ENCODE measurements at regions not wholly inside any gene's neighbourhood (a gene's known extent, or its start where the extent isn't known, plus 50 kb on each side); places are given as distances from the start of the nearest gene placed in this dataset.

DNA sequence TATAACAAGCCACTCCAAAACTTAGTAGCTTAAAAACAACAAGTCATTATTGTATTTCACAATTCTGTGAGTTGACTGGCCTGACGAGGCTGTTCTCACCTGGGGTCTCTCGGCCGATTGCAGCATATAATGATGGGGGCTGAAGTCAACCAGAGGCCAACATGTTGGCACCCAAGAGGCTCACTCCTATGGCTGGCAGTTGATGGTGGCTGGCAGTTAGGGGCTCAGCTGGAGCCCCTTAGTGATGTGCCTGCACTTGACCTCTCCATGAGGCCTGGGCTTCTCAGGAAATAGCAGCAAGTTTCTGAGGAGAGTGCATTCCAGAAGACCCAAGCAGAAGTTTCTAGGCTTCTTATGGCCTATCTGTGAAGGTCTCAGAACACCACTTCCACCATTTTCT lies 459.4 kb downstream of the NPHP4 start:
- H3K36me3 ChIP-seq (ENCODE audit: control insufficient read depth in 1 of 2, insufficient read depth in 2 of 2, low read length in 2 of 2) = no peaks in the 10 kb centered on the region
- H3K9me3 ChIP-seq (ENCODE audit: control insufficient read depth in 1 of 2, low read length in 2 of 2) = peaks cover 3 to 11% of the 10 kb centered on the region in 2 donors
- H3K27ac ChIP-seq (ENCODE audit: low read length) = no peak overlapping the region
- H3K4me1 ChIP-seq (ENCODE audit: control insufficient read depth in 1 of 2, insufficient read depth in 2 of 2, low read length in 2 of 2) = no peaks in the 10 kb centered on the region
- no peak overlapping the region for H3K4me3 ChIP-seq (ENCODE audit: low read depth in 1 of 2, low read length in 2 of 2)
- no peaks in the 10 kb centered on the region for H3K27me3 ChIP-seq (ENCODE audit: low read depth, low read length)

DNA sequence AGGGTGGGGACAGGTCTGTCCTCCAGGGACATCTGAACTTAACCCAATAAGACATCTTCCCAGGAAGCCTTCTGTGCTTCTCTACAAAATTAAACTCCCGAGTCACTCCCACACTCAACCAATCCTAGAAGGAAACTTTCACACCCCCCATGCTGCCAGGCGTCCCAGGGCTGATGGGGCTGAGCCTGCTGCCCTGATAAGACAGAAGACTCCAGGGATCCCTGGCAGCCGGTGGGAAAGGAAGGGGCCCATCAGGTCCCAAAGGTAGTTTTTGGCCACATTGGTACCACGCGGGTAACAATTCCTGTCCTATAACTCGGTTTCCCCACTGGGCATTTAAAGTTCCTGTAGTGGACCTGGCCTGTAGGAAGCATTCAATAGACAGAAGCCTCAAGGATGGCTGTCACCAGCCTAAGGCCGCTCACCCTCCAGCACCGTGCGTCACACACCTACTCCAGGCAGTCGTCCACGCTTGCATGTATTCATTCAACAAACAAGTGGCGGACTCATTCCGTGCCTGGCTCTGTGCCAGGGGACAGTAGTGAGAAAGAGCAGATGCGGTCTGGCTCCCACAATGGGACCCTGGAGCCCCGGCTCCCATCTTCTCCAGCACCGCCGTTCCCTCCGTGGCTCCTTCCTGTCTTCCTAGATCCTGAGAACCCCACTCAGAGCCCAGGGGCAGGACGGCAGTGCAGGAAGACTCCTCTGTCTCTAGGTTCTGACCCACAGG lies 465.2 kb downstream of the NPHP4 start:
- Histone ChIP-seq H3K36me3 (ENCODE audit: control insufficient read depth in 1 of 2, insufficient read depth in 2 of 2, low read length in 2 of 2) (no peaks in the 10 kb centered on the region), H3K27me3 (ENCODE audit: low read depth, low read length) (no peaks in the 10 kb centered on the region), H3K27ac (ENCODE audit: low read length) (no peak overlapping the region), H3K4me1 (ENCODE audit: control insufficient read depth in 1 of 2, insufficient read depth in 2 of 2, low read length in 2 of 2) (no peaks in the 10 kb centered on the region), H3K9me3 (ENCODE audit: control insufficient read depth in 1 of 2, low read length in 2 of 2) (peaks cover 0 to 11% of the 10 kb centered on the region in 2 donors), H3K4me3 (ENCODE audit: low read depth in 1 of 2, low read length in 2 of 2) (no peak overlapping the region)

DNA sequence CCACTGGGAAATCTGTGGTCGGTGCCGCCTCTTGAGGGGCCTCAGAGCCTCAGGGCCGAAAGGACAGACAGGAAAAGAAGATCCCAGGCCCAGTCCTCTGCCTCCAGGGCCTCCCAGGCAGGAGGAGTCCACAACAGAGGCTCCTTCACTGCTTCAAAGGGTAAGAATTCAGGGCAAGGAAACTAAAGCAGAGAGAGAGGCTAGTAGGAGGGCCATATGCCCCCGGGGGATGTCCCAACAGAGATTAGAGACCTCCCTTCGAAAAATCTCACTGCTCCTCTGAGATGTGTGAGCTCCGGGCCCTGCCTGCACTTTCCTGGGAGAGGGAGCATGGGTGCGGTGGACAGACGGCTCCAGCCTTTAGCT lies 465.9 kb downstream of the NPHP4 start:
- H3K36me3 ChIP-seq (ENCODE audit: control insufficient read depth in 1 of 2, insufficient read depth in 2 of 2, low read length in 2 of 2) = no peaks in the 10 kb centered on the region
- H3K4me3 ChIP-seq (ENCODE audit: low read depth in 1 of 2, low read length in 2 of 2) = no peak overlapping the region
- no peaks in the 10 kb centered on the region for H3K27me3 ChIP-seq (ENCODE audit: low read depth, low read length)
- peaks cover 0 to 11% of the 10 kb centered on the region in 2 donors for H3K9me3 ChIP-seq (ENCODE audit: control insufficient read depth in 1 of 2, low read length in 2 of 2)
- H3K4me1 ChIP-seq (ENCODE audit: control insufficient read depth in 1 of 2, insufficient read depth in 2 of 2, low read length in 2 of 2) = no peaks in the 10 kb centered on the region
- H3K27ac ChIP-seq (ENCODE audit: low read length) = no peak overlapping the region

DNA sequence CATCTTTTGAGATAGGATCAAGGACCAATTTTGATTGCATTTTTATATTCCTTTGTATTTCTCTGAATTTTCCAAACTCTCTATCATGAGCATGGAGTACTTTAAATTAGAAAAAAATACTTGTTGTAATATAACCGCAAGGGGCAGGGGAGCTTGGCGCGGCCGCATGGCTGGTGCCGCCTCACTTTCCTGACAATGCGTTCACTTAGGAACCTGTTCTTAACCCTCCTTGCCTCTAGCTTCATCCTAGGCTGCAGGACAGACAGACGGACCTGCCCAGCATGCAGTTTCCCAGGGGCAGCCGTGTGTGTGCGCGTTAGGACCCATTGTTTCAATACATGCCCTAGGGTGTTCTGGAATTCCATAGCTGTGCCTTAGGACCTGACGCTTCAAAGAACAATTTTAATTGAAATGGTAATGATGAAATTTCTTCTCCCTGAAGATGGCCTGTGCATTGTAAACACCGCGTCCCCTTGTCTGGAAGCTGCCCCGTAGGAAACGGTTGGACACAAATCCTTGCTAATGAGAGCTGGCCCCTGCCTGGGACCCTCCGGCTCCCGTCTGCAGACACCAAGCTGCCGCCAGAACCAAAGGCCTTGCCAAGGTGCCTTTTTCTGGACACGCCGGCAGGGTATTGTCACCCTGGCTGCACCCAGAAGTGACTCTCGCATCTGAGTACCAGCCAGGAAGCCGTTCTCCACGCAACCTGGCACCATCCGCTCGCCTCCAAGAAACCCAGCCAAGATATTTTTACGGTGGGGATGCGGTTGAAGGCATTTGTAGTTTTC lies 466.4 kb downstream of the NPHP4 start:
- Histone ChIP-seq H3K4me3 (ENCODE audit: low read depth in 1 of 2, low read length in 2 of 2) (no peak overlapping the region), H3K27me3 (ENCODE audit: low read depth, low read length) (no peaks in the 10 kb centered on the region), H3K9me3 (ENCODE audit: control insufficient read depth in 1 of 2, low read length in 2 of 2) (peaks cover 0 to 11% of the 10 kb centered on the region in 2 donors), H3K36me3 (ENCODE audit: control insufficient read depth in 1 of 2, insufficient read depth in 2 of 2, low read length in 2 of 2) (no peaks in the 10 kb centered on the region), H3K4me1 (ENCODE audit: control insufficient read depth in 1 of 2, insufficient read depth in 2 of 2, low read length in 2 of 2) (no peaks in the 10 kb centered on the region), H3K27ac (ENCODE audit: low read length) (no peak overlapping the region)

DNA sequence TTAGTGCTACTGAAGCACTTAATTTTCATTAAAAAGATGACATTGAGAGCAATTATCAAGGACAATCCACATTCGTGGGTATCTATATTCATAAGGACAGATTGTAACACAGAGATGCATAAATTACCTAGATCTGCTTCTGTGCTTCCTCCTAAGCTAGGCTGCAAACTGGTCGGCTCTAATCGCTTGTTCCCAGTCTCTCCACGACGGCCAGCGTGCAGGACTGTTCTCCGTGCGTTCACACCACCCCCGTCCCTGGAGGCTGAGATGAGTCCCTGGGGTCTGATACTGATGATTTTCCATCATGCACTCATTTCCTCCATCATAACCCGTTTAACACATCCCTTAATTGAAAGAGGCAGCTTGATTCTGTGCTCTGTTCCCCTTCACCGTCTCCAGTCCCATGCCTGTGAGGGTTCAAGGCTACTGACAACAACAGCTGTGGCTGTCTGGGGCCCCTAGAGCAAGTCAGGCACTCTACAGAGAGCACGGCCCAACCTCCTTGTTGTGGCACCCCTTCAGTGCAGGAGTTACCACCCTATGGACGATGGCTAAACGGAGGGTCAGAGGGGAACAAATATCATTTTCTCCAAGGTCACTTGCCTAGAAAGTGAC lies 469.6 kb downstream of the NPHP4 start:
- Histone ChIP-seq H3K36me3 (ENCODE audit: control insufficient read depth in 1 of 2, insufficient read depth in 2 of 2, low read length in 2 of 2) (no peaks in the 10 kb centered on the region), H3K27ac (ENCODE audit: low read length) (no peak overlapping the region), H3K4me1 (ENCODE audit: control insufficient read depth in 1 of 2, insufficient read depth in 2 of 2, low read length in 2 of 2) (no peaks in the 10 kb centered on the region), H3K27me3 (ENCODE audit: low read depth, low read length) (no peaks in the 10 kb centered on the region), H3K4me3 (ENCODE audit: low read depth in 1 of 2, low read length in 2 of 2) (no peak overlapping the region), H3K9me3 (ENCODE audit: control insufficient read depth in 1 of 2, low read length in 2 of 2) (no peaks in the 10 kb centered on the region)

DNA sequence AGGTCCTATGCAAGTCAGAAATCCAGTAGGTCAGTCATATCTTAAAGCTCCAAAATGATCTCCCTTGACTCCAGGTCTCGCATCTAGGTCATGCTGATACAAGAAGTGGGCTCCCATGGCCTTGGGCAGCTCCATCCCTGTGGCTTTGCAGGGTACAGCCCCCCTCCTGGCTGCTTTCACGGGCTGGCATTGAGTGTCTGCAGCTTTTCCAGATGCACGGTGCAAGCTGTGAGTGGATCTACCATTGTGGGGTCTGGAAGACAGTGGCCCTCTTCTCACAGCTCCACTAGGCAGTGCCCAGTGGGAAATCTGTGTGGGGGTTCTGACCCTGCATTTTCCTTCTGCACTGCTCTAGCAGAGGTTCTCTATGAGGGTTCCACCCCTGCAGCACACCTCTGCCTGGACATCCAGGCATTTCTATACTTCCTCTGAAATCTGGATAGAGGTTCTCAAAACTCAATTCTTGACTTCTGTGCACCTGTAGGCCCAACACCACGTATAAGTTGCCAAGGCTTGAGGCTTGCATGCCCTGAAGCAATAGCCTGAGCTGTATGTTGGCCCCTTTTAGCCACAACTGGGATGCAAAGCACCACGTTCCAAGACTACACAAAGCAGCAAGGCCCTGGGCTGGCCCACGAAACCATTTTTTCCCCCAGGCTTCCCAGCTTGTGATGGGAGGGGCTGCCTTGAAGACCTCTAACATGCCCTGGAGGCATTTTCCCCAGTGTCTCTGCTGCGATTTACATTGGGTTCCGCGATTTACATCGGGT lies 472.7 kb downstream of the NPHP4 start:
- H3K36me3 ChIP-seq (ENCODE audit: control insufficient read depth in 1 of 2, insufficient read depth in 2 of 2, low read length in 2 of 2) = no peaks in the 10 kb centered on the region
- no peak overlapping the region for H3K4me3 ChIP-seq (ENCODE audit: low read depth in 1 of 2, low read length in 2 of 2)
- H3K27me3 ChIP-seq (ENCODE audit: low read depth, low read length) = no peaks in the 10 kb centered on the region
- H3K27ac ChIP-seq (ENCODE audit: low read length) = no peak overlapping the region
- no peaks in the 10 kb centered on the region for H3K9me3 ChIP-seq (ENCODE audit: control insufficient read depth in 1 of 2, low read length in 2 of 2)
- H3K4me1 ChIP-seq (ENCODE audit: control insufficient read depth in 1 of 2, insufficient read depth in 2 of 2, low read length in 2 of 2) = no peaks in the 10 kb centered on the region

DNA sequence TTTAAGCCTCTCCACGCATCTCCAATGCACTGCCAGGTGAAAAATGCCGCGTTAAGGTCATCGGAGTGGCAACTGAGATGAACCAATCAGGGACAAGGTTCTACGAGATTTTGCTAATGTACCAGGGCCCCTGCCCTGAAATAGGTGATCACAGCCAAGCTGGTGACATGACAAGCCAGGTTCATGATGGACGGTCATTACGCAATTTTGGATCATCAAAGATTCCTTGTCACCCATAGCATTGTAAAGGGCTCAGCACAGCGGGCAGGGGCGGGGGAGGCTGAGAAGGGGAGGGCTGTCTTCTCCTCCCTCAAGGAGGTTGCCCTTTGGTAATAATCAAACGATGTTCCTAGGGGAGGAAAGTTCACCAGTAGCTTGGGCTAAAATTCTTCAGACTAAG lies 475.5 kb downstream of the NPHP4 start:
- Histone ChIP-seq H3K4me1 (ENCODE audit: control insufficient read depth in 1 of 2, insufficient read depth in 2 of 2, low read length in 2 of 2) (no peaks in the 10 kb centered on the region), H3K27me3 (ENCODE audit: low read depth, low read length) (no peaks in the 10 kb centered on the region), H3K36me3 (ENCODE audit: control insufficient read depth in 1 of 2, insufficient read depth in 2 of 2, low read length in 2 of 2) (no peaks in the 10 kb centered on the region), H3K4me3 (ENCODE audit: low read depth in 1 of 2, low read length in 2 of 2) (no peak overlapping the region), H3K9me3 (ENCODE audit: control insufficient read depth in 1 of 2, low read length in 2 of 2) (no peaks in the 10 kb centered on the region), H3K27ac (ENCODE audit: low read length) (no peak overlapping the region)

DNA sequence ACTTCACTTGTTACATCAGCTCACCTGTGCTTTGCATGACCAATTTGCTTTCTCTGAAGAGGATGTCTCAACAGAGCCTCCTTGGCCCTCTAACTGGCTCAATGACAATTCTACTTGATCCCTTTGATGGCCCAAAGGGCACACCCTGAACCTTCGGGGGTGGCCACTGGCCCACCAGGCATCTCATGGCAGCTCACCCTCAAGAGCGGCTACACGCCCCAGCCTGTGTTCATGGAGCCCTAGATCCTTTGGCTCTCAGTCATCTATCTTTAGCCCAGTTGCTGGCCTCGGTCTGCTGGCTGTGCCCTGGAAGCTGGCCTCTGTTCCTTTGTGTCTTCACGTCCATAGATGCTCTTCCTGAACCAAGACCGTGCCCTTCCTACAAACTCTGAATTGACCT lies 476.7 kb downstream of the NPHP4 start:
- Histone ChIP-seq H3K4me3 (ENCODE audit: low read depth in 1 of 2, low read length in 2 of 2) (no peak overlapping the region), H3K4me1 (ENCODE audit: control insufficient read depth in 1 of 2, insufficient read depth in 2 of 2, low read length in 2 of 2) (no peaks in the 10 kb centered on the region), H3K9me3 (ENCODE audit: control insufficient read depth in 1 of 2, low read length in 2 of 2) (no peaks in the 10 kb centered on the region), H3K27ac (ENCODE audit: low read length) (no peak overlapping the region), H3K27me3 (ENCODE audit: low read depth, low read length) (no peaks in the 10 kb centered on the region), H3K36me3 (ENCODE audit: control insufficient read depth in 1 of 2, insufficient read depth in 2 of 2, low read length in 2 of 2) (no peaks in the 10 kb centered on the region)

DNA sequence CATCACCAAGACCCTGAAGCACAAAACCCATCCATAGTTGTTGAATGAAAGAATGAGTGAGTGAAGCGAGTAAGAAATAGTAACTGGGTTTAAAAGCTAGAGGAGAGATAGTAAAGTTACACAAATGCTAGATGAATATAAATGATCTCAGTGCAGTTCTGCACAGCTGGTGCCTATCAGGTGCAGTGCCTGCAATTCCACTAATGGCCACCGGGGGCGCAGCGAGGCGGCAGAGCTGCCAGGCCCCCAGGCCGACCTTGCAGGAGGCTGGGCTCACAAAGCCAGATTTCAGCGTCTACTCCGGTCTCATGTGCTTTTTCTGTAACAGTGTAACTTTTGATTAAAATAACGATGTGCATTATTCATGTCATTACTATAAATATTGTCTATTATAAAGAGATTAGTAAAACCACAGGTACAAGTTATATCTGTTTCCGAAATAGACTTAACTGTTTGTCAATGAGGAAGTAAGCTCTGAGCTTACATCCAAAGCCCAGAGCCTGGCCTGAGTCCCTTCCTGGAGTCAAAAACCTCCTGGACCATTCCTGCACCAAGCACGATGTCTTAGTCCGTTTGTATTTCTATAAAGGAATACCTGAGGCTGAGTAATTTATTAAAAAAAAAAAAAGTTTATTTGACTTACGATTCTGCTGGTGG lies 477.6 kb downstream of the NPHP4 start:
- Histone ChIP-seq H3K27me3 (ENCODE audit: low read depth, low read length) (no peaks in the 10 kb centered on the region), H3K4me3 (ENCODE audit: low read depth in 1 of 2, low read length in 2 of 2) (no peak overlapping the region), H3K9me3 (ENCODE audit: control insufficient read depth in 1 of 2, low read length in 2 of 2) (no peaks in the 10 kb centered on the region), H3K4me1 (ENCODE audit: control insufficient read depth in 1 of 2, insufficient read depth in 2 of 2, low read length in 2 of 2) (no peaks in the 10 kb centered on the region), H3K36me3 (ENCODE audit: control insufficient read depth in 1 of 2, insufficient read depth in 2 of 2, low read length in 2 of 2) (no peaks in the 10 kb centered on the region), H3K27ac (ENCODE audit: low read length) (no peak overlapping the region)

DNA sequence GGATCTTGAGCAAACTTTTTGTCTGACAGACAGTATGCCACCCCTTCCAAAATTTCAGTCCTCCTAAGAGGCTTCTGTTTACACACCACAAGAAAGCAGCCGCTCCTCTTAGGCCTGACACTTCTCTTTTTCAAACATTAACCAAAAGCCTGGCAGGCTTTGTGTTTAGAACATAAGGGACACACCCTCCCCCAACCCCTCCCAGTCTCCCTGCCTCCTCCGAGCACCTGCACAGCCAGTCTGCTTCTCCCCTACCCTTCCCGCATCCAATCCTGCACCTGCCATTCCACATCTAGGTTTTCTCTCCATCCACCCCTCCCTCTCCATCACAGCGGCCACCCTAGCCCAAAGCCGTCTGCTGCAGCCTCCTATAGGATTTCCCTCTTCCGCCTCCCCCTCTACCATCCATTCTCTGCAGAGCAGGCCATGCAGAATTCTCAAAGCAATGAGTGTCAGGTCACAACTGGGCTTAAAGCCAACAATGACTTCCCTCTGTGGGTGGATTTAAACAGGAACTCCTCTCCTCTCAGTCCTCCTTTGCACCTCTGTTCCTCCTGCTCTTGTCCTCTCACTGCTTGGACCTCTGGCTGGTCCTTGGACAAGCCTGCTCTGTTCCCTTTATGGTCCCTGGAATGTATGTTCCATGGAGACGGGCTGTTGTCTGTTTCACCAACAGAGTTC lies 478.2 kb downstream of the NPHP4 start:
- H3K36me3 ChIP-seq (ENCODE audit: control insufficient read depth in 1 of 2, insufficient read depth in 2 of 2, low read length in 2 of 2) = no peaks in the 10 kb centered on the region
- H3K9me3 ChIP-seq (ENCODE audit: control insufficient read depth in 1 of 2, low read length in 2 of 2) = no peaks in the 10 kb centered on the region
- H3K27ac ChIP-seq (ENCODE audit: low read length) = no peak overlapping the region
- no peak overlapping the region for H3K4me3 ChIP-seq (ENCODE audit: low read depth in 1 of 2, low read length in 2 of 2)
- no peaks in the 10 kb centered on the region for H3K27me3 ChIP-seq (ENCODE audit: low read depth, low read length)
- H3K4me1 ChIP-seq (ENCODE audit: control insufficient read depth in 1 of 2, insufficient read depth in 2 of 2, low read length in 2 of 2) = no peaks in the 10 kb centered on the region

All from muscle layer of duodenum (tissue), 2 donors.